ENCODE measurements at regions not wholly inside any gene's neighbourhood (a gene's known extent, or its start where the extent isn't known, plus 50 kb on each side); places are given as distances from the start of the nearest gene placed in this dataset.

DNA sequence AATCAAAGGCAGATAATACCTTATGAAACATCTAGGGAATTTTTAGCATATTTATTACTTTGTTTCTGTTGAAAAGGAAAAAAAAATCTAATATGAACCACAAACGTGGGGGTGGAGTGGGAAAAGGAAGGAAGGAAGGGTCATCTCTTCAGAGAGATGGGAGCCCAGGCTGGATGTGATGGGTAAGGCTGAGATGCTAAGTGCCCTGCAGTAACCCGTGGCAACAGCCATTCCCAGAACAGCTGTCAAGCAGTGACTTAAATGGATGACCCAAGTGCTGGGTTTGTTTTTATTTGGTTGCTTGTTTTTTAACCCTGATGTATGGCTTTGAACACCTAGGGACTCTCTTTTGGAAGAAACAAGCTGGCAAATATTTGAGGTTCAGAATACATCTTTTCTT lies 50.7 kb upstream of the KLF7 start:
- ChIA-PET CTCF (no interaction called here), POLR2A (no interaction called here), RAD21 (ENCODE audit: low non-redundant PET in 1 of 2, low total read pairs in 2 of 2, uncharacterized antibody in 2 of 2, unreplicated experiment in 2 of 2) (no interaction called here)
- Histone ChIP-seq H3K9me3 (ENCODE audit: control insufficient read depth in 1 of 2, insufficient read depth in 1 of 2, low read depth in 1 of 2, low read length in 2 of 2) (no peaks in the 10 kb centered on the region), H3K9me2 (ENCODE audit: insufficient read depth) (no peaks in the 10 kb centered on the region), H3K4me2 (ENCODE audit: low read length) (no peak overlapping the region), H3K27ac (ENCODE audit: low read depth, low read length) (no peak overlapping the region), H3K4me1 (ENCODE audit: control insufficient read depth in 1 of 2, insufficient read depth in 2 of 2, low read length in 2 of 2) (no peaks in the 10 kb centered on the region), H3K9ac (ENCODE audit: low read length) (no peak overlapping the region), H3K27me3 (ENCODE audit: insufficient read depth, low read length) (0 out of 2 replicates have a peak, but pooled peaks cover 5% of the 10 kb centered on the region), H3K36me3 (ENCODE audit: control insufficient read depth in 1 of 2, insufficient read depth in 2 of 2, low read length in 2 of 2) (no peaks in the 10 kb centered on the region), H4K20me1 (ENCODE audit: insufficient read depth) (no peaks in the 10 kb centered on the region), H3K4me3 (replicated peaks in 1 of 2; ENCODE audit: low read depth in 1 of 2, low read length in 2 of 2) (no peak overlapping the region), H3K79me2 (ENCODE audit: insufficient read depth, low read length) (no peaks in the 10 kb centered on the region), H2AFZ (ENCODE audit: low read depth, low read length, poor library complexity, severe bottlenecking) (no peak overlapping the region)
- no TSS peak for BruUV-seq (replicated peaks)
- no peak for ATAC-seq
- intact Hi-C loops (cut with micrococcal nuclease), result no loop called here
- TF ChIP-seq CBX3 (IDR thresholded peaks at IDR 0.05; ENCODE audit: low read depth) (no peak), RAD21 (IDR thresholded peaks at IDR 0.05; ENCODE audit: low read depth) (no peak), POLR2A (IDR thresholded peaks at IDR 0.05; ENCODE audit: borderline replicate concordance, extremely low read depth, insufficient read depth, insufficient read length) (no peak), ZNF274 (IDR thresholded peaks at IDR 0.05; ENCODE audit: low read depth, low read length) (no peak), EZH2phosphoT487 (IDR thresholded peaks at IDR 0.05; ENCODE audit: borderline replicate concordance) (no peak), ZFX (IDR thresholded peaks at IDR 0.05) (no peak), EGR1 (IDR thresholded peaks at IDR 0.05; ENCODE audit: low read depth) (no peak)
- TF ChIP-seq, protein P1, sequence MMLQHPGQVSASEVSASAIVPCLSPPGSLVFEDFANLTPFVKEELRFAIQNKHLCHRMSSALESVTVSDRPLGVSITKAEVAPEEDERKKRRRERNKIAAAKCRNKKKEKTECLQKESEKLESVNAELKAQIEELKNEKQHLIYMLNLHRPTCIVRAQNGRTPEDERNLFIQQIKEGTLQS (IDR thresholded peaks at IDR 0.05), result no peak
- TF ChIP-seq, protein P2, sequence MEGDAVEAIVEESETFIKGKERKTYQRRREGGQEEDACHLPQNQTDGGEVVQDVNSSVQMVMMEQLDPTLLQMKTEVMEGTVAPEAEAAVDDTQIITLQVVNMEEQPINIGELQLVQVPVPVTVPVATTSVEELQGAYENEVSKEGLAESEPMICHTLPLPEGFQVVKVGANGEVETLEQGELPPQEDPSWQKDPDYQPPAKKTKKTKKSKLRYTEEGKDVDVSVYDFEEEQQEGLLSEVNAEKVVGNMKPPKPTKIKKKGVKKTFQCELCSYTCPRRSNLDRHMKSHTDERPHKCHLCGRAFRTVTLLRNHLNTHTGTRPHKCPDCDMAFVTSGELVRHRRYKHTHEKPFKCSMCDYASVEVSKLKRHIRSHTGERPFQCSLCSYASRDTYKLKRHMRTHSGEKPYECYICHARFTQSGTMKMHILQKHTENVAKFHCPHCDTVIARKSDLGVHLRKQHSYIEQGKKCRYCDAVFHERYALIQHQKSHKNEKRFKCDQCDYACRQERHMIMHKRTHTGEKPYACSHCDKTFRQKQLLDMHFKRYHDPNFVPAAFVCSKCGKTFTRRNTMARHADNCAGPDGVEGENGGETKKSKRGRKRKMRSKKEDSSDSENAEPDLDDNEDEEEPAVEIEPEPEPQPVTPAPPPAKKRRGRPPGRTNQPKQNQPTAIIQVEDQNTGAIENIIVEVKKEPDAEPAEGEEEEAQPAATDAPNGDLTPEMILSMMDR (IDR thresholded peaks at IDR 0.05 in 2 of 3, conservative IDR thresholded peaks at IDR 0.05 in 1 of 3; ENCODE audit: borderline replicate concordance in 1 of 3, insufficient read depth in 1 of 3, low read depth in 2 of 3, low read length in 2 of 3), result no peak
- DNase-seq (ENCODE audit: low read depth, low spot score), result no peak

DNA sequence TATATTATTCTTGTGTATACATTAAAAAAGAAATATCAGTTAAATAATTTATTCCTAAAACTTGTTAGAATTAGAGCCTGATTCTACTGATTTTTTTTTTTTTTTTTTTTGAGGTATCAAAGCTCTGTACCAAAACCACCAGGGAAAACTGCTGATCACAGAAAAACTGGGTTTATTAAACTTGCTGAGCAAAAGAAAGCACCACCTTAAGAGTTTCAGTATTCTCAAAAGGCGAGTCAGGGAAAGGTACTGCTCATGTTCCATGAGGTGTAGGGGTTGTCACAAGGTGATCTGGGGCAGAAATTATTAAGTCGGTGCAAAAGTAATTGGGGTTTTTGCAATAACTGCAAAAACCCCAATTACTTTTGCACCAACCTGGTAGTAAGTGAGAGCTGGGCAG lies 51.7 kb upstream of the KLF7 start:
- intact Hi-C loops (cut with micrococcal nuclease), result no loop called here
- 0 out of 2 replicates have a peak, but pooled peaks cover 5% of the 10 kb centered on the region for H3K27me3 ChIP-seq (ENCODE audit: insufficient read depth, low read length)
- H3K4me3 ChIP-seq (replicated peaks in 1 of 2; ENCODE audit: low read depth in 1 of 2, low read length in 2 of 2), result no peak overlapping the region
- no peaks in the 10 kb centered on the region for H4K20me1 ChIP-seq (ENCODE audit: insufficient read depth)
- POLR2A ChIA-PET, result no interaction called here
- BruUV-seq (replicated peaks), result no TSS peak
- H2AFZ ChIP-seq (ENCODE audit: low read depth, low read length, poor library complexity, severe bottlenecking), result no peak overlapping the region
- H3K9me2 ChIP-seq (ENCODE audit: insufficient read depth), result no peaks in the 10 kb centered on the region
- no peak overlapping the region for H3K4me2 ChIP-seq (ENCODE audit: low read length)
- H3K79me2 ChIP-seq (ENCODE audit: insufficient read depth, low read length), result no peaks in the 10 kb centered on the region
- H3K9ac ChIP-seq (ENCODE audit: low read length), result no peak overlapping the region
- no peaks in the 10 kb centered on the region for H3K4me1 ChIP-seq (ENCODE audit: control insufficient read depth in 1 of 2, insufficient read depth in 2 of 2, low read length in 2 of 2)
- H3K9me3 ChIP-seq (ENCODE audit: control insufficient read depth in 1 of 2, insufficient read depth in 1 of 2, low read depth in 1 of 2, low read length in 2 of 2), result no peaks in the 10 kb centered on the region
- no peak overlapping the region for H3K27ac ChIP-seq (ENCODE audit: low read depth, low read length)
- no peak for ATAC-seq
- H3K36me3 ChIP-seq (ENCODE audit: control insufficient read depth in 1 of 2, insufficient read depth in 2 of 2, low read length in 2 of 2), result no peaks in the 10 kb centered on the region
- RAD21 ChIA-PET (ENCODE audit: low non-redundant PET in 1 of 2, low total read pairs in 2 of 2, uncharacterized antibody in 2 of 2, unreplicated experiment in 2 of 2), result no interaction called here
- CTCF ChIA-PET, result no interaction called here
- no peak for DNase-seq (ENCODE audit: low read depth, low spot score)
- TF ChIP-seq YY1 (IDR thresholded peaks at IDR 0.05; ENCODE audit: extremely low read depth, insufficient replicate concordance, low read depth, low read length) (no peak), CBX3 (IDR thresholded peaks at IDR 0.05; ENCODE audit: low read depth) (no peak), POLR2A (IDR thresholded peaks at IDR 0.05; ENCODE audit: borderline replicate concordance, extremely low read depth, insufficient read depth, insufficient read length) (no peak), CEBPB (IDR thresholded peaks at IDR 0.05; ENCODE audit: low read depth) (no peak), MAX (IDR thresholded peaks at IDR 0.05) (no peak), SRF (IDR thresholded peaks at IDR 0.05; ENCODE audit: low read depth) (no peak)
- TF ChIP-seq, protein P3, sequence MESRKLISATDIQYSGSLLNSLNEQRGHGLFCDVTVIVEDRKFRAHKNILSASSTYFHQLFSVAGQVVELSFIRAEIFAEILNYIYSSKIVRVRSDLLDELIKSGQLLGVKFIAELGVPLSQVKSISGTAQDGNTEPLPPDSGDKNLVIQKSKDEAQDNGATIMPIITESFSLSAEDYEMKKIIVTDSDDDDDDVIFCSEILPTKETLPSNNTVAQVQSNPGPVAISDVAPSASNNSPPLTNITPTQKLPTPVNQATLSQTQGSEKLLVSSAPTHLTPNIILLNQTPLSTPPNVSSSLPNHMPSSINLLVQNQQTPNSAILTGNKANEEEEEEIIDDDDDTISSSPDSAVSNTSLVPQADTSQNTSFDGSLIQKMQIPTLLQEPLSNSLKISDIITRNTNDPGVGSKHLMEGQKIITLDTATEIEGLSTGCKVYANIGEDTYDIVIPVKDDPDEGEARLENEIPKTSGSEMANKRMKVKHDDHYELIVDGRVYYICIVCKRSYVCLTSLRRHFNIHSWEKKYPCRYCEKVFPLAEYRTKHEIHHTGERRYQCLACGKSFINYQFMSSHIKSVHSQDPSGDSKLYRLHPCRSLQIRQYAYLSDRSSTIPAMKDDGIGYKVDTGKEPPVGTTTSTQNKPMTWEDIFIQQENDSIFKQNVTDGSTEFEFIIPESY (IDR thresholded peaks at IDR 0.05; ENCODE audit: extremely low read depth, insufficient replicate concordance, low read length), result no peak
- TF ChIP-seq, protein P2 (IDR thresholded peaks at IDR 0.05 in 2 of 3, conservative IDR thresholded peaks at IDR 0.05 in 1 of 3; ENCODE audit: borderline replicate concordance in 1 of 3, insufficient read depth in 1 of 3, low read depth in 2 of 3, low read length in 2 of 3), result no peak
